ENCODE measurements at regions not wholly inside any gene's neighbourhood (a gene's known extent, or its start where the extent isn't known, plus 50 kb on each side); places are given as distances from the start of the nearest gene placed in this dataset.
"Not testable (repeated sequence)": the region's sequence is repeated elsewhere in the genome, so short reads cannot be mapped to it uniquely, and the experiment has no call there.

- DNase-seq: no peak
Measured at GRCh38 chr13:18993884-18994660, 187.6 kb downstream of the TUBA3C start.

GRCh38 chr13:18992791-18993190 lies 188.8 kb downstream of the TUBA3C start:
- no peak for DNase-seq

GRCh38 chr13:18991060-18991459 lies 190.6 kb downstream of the TUBA3C start:
- DNase-seq: no peak

GRCh38 chr13:18978447-18978846 lies 203.2 kb downstream of the TUBA3C start:
- no peak for DNase-seq

GRCh38 chr13:18977857-18978256 lies 203.8 kb downstream of the TUBA3C start:
- DNase-seq: no peak

- no peak for DNase-seq
Measured at GRCh38 chr13:18971576-18972219, 209.9 kb downstream of the TUBA3C start.

GRCh38 chr13:18965347-18965855 lies 216.2 kb downstream of the TUBA3C start:
- DNase-seq: no peak

- no peak for DNase-seq
Measured at GRCh38 chr13:18964942-18965341, 216.7 kb downstream of the TUBA3C start.

- DNase-seq: not testable (repeated sequence)
Measured at GRCh38 chr13:18963684-18964083, 217.9 kb downstream of the TUBA3C start.

- DNase-seq: no peak
Measured at GRCh38 chr13:18962168-18962734, 219.4 kb downstream of the TUBA3C start.

GRCh38 chr13:18961383-18962117 lies 220.1 kb downstream of the TUBA3C start:
- DNase-seq: no peak

- DNase-seq: no peak
Measured at GRCh38 chr13:18960637-18961227, 220.9 kb downstream of the TUBA3C start.

- no peak for DNase-seq
Measured at GRCh38 chr13:18959996-18960395, 221.6 kb downstream of the TUBA3C start.

- DNase-seq: no peak
Measured at GRCh38 chr13:18959229-18959628, 222.4 kb downstream of the TUBA3C start.

- no peak for DNase-seq
Measured at GRCh38 chr13:18956473-18957078, 225.0 kb downstream of the TUBA3C start.

- no peak for DNase-seq
Measured at GRCh38 chr13:18954254-18954653, 227.4 kb downstream of the TUBA3C start.

- no peak for DNase-seq
Measured at GRCh38 chr13:18953139-18953930, 228.3 kb downstream of the TUBA3C start.

- no peak for DNase-seq
Measured at GRCh38 chr13:18952225-18953016, 229.2 kb downstream of the TUBA3C start.

- DNase-seq: no peak
Measured at GRCh38 chr13:18951412-18951811, 230.2 kb downstream of the TUBA3C start.

GRCh38 chr13:18949970-18950369 lies 231.7 kb downstream of the TUBA3C start:
- no peak for DNase-seq

GRCh38 chr13:18949489-18949761 lies 232.2 kb downstream of the TUBA3C start:
- DNase-seq: no peak

Data from T-helper 2 cell (primary cell).